Stimulated activated naive CD8-positive, alpha-beta T cell treated with anti-CD3 and anti-CD28 coated beads, Interleukin-15, Interleukin-2, amounts not matched to agents 100 ng/mL and 50 ng/mL, for 24 hours (primary cell): ENCODE measurements at regions not wholly inside any gene's neighbourhood (a gene's known extent, or its start where the extent isn't known, plus 50 kb on each side); places are given as distances from the start of the nearest gene placed in this dataset.
A peak's percentile ranks its signal among the peaks of the same experiment; 100 is the strongest.

Source experiments
- H3K27ac Mint-ChIP-seq: one replicate; pipeline ENCODE4 v1.8.0; 2021; ENCODE audit warnings: mild to moderate bottlenecking, mixed read lengths
- H3K27me3 Mint-ChIP-seq: one replicate; pipeline ENCODE4 v1.8.0; 2021; ENCODE audit warnings: mixed read lengths
- H3K36me3 Mint-ChIP-seq: one replicate; pipeline ENCODE4 v1.8.0; 2021; ENCODE audit warnings: low read depth, mixed read lengths
- H3K4me1 Mint-ChIP-seq: one replicate; pipeline ENCODE4 v1.8.0; 2021; ENCODE audit warnings: low read depth, mixed read lengths
- H3K4me3 Mint-ChIP-seq: one replicate; pipeline ENCODE4 v1.8.0; 2021; ENCODE audit warnings: mild to moderate bottlenecking, mixed read lengths
- H3K9me3 Mint-ChIP-seq: one replicate; pipeline ENCODE4 v1.8.0; 2021; ENCODE audit warnings: mixed read lengths

DNA sequence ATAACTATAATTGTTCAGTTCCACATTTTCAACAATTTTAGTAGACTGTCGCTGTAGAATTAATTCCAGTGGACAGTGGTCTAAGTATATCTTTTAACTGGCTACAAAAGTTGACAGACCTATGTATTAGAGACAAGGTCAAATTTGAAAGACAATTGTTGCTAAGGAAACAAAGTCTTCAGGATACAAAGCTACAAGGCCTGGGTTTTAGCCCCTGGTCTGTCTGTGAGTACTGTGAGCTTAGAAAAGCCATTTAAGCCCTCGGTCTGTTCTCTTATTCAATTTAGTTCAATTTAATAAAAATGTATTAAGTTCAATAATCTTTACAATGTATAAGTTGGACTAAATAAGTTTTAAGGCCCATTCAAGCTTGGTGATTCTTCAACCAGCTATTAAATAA, 352.5 kb downstream of the HDGFL1 start:
- no peak overlapping the region for H3K4me3 Mint-ChIP-seq
- peaks cover 14% of the 10 kb centered on the region for H3K9me3 Mint-ChIP-seq
- H3K4me1 Mint-ChIP-seq, result no peaks in the 10 kb centered on the region
- H3K27me3 Mint-ChIP-seq, result peaks cover 5% of the 10 kb centered on the region
- no peak overlapping the region for H3K27ac Mint-ChIP-seq
- H3K36me3 Mint-ChIP-seq, result no peaks in the 10 kb centered on the region

DNA sequence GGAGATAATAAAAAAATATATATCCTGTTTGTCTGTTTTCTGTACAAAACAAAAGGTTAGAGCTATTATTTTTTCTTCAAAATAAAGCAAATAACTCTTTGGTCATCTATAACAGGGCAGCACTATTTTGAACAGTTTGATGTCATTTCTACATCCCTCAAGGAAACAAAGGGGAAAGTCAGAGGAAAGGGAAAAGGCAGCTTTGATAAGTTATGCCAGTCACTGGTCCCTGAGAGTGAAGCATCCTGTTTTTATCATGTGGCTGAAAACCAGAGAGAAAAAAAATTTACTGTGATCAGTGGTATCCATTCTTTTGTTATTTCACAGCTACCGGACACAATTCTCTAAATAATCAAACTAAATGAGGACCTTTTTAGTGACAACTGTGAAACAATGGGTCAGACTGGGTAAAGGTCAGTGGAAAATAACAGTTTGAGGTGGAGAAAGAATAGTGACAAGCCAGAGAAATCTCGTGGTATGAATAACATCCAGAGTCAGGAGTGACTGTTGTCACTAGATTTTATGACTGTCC, 356.0 kb downstream of the HDGFL1 start:
- Mint-ChIP-seq H3K27me3 (no peaks in the 10 kb centered on the region), H3K4me1 (no peaks in the 10 kb centered on the region), H3K9me3 (no peaks in the 10 kb centered on the region), H3K36me3 (no peaks in the 10 kb centered on the region), H3K4me3 (no peak overlapping the region), H3K27ac (no peak overlapping the region)

DNA sequence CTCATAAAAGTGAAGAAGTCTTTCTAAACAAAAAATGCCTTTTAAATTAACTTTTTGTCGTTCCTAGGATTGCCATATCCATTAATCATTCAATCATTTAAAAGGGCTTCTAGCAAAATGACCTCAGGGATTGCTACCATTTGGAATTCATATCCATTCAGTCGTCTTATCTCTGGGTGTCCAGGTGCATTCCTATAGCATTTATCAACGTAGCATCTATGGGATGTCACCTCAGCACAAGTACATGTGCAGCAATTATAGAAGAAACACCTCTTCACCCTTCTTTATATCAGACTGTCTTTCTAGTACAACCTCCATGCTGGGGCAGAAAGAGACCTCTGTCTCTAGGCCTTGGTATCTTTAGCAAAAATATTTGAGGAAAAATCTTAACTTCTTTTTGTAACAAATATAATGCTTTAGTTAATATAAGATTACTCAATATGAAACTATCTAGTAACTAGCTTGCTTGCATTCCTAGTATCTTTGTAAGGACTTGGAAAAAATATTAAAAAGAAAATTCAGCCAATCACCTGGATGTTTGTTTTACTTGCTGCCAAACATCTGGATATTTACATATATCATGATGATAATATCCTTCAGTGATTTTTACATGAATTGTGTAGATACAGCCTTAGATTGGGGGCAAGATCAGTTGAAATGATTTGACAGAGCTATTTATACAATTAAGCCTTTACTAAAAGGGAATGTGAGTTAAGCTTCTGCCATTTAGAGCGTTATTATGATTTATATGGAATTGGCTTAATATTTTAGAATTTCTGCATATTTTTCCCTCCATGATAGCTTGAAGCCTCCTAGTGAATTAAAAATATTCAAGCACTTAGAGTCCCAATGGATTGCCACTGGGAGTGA, 356.8 kb downstream of the HDGFL1 start:
- Mint-ChIP-seq H3K9me3 (no peaks in the 10 kb centered on the region), H3K27me3 (no peaks in the 10 kb centered on the region), H3K4me1 (no peaks in the 10 kb centered on the region), H3K27ac (no peak overlapping the region), H3K4me3 (no peak overlapping the region), H3K36me3 (no peaks in the 10 kb centered on the region)

DNA sequence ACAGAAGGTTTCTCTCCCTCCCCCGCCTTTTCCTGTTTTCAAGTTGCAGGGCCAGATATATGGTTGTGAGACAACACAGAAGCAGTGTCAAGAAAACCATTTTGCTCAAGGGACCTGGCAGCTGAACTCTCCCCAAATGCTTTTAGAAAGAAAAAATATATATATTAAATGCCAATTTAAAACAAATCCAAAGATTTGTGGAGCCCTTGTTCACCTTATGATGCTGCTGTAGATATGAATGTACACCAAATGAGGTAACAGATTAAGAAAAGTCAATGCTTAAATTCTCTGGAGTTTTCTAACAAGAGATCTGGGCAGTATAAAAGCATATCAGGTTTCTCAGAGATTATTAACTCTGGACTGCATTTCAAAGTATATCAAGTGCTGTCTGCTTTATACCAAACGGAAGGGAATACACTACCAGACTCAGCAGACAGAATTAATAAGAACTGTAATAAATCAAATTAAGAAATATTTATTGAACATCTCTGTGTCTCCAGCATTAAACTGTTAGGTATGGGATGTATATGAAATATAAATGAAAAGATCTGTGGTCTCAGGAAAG, 357.5 kb downstream of the HDGFL1 start:
- Mint-ChIP-seq H3K27ac (no peak overlapping the region), H3K27me3 (no peaks in the 10 kb centered on the region), H3K36me3 (no peaks in the 10 kb centered on the region), H3K9me3 (no peaks in the 10 kb centered on the region), H3K4me3 (no peak overlapping the region), H3K4me1 (no peaks in the 10 kb centered on the region)

DNA sequence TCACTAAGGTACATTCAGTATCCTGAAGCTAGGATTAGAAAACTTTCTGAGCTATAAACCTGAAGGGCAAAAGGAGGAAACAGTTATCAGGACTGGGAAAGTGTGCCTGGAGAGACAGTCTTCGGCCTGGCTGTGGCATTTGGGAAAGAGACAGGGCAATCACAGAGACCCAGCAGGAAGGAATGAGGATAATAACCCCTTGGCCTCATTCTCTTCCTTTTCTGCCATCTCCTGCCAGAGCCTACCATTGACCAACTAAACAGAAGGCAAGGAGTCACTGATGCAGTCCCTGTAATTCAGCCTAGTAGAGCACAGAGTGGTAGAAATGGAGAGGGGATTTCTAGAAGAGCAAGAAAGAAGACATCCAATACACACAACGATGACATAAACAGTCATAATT, 359.4 kb downstream of the HDGFL1 start:
- H3K9me3 Mint-ChIP-seq, result no peaks in the 10 kb centered on the region
- H3K4me1 Mint-ChIP-seq, result no peaks in the 10 kb centered on the region
- no peaks in the 10 kb centered on the region for H3K27me3 Mint-ChIP-seq
- no peak overlapping the region for H3K4me3 Mint-ChIP-seq
- H3K27ac Mint-ChIP-seq, result no peak overlapping the region
- no peaks in the 10 kb centered on the region for H3K36me3 Mint-ChIP-seq

DNA sequence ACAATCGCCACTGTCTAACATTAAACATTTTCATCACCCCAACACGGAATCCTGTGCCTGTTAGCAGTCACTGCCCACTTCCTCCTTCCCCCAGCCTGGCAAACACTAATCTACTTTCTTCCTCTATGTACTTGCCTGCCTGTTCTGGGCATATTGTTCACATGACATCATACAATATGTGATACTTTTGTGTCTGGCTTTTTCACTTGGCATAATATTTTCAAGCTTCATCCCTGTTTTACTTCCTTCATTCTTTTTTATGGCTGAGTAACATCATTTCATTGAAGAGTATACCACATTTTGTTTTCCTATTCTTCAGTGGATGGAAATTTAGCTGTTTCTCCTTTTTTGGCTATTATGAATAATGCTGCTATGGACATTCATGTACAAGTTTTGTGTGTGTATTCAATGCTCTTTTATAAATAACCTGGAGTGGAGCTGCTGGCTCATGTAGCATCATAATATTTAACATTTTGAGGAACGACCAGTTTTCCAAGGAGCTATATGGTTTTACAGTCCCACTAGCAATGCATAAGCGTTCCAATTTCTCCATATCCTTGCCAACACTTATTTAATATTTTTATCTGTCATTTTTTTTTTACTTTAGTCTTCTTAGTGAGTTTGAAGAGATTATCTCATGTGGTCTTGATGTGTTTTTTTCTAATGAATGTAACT, 360.1 kb downstream of the HDGFL1 start:
- no peaks in the 10 kb centered on the region for H3K4me1 Mint-ChIP-seq
- no peaks in the 10 kb centered on the region for H3K27me3 Mint-ChIP-seq
- H3K27ac Mint-ChIP-seq, result no peak overlapping the region
- H3K4me3 Mint-ChIP-seq, result no peak overlapping the region
- no peaks in the 10 kb centered on the region for H3K9me3 Mint-ChIP-seq
- H3K36me3 Mint-ChIP-seq, result no peaks in the 10 kb centered on the region

DNA sequence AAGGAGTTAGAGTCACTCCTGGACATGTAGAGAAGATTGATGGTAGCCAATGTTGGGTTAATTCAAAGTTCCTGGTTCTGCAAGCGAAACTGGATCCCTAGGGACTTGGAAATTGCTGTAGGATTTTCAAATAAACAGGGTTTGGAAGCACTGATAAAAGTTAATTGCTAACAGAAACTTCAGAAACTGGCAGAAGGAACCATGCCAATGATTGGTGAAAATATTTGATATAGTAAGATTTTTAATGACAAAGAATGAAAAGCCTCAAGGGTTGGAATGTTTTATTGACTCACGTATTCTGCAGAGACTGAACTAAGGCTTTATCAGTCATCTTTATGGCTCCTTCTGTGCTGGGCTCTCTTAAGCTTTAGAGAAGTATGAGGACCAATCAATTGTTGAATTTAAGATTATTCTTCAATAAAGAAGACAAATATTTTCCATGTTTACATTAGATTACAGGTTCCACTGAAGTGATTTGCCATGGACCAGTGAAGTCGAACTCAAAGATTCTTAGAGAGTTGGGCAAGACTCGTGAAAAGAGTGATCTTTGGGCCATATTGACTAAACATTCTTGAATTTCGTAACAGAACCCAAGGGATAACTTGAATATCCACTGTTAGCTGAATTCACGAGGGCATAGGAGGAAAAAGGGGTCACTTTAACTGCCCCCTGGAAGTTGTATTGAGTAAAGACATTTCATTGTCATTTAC, 371.4 kb downstream of the HDGFL1 start:
- no peaks in the 10 kb centered on the region for H3K27me3 Mint-ChIP-seq
- no peaks in the 10 kb centered on the region for H3K9me3 Mint-ChIP-seq
- H3K4me1 Mint-ChIP-seq, result no peaks in the 10 kb centered on the region
- H3K4me3 Mint-ChIP-seq, result no peak overlapping the region
- no peaks in the 10 kb centered on the region for H3K36me3 Mint-ChIP-seq
- no peak overlapping the region for H3K27ac Mint-ChIP-seq

DNA sequence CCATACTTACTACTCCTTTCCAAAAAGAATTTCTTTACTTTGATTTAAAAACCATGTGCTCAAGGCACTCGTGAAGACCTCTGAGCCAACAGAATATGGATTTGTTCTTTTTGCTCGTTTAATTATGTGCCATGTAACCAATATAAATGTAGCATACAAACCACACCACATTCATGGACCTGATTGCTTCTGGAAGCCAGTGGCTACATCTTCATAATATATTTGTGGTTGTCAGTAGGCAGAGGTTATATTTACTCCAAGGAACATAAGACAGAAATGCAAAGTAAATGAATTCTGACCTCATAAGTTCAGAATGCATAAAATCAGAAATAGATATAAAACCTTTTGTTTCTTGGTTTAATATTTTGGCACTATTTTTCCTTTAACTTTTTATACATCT, 373.0 kb downstream of the HDGFL1 start:
- H3K27me3 Mint-ChIP-seq, result no peaks in the 10 kb centered on the region
- no peaks in the 10 kb centered on the region for H3K36me3 Mint-ChIP-seq
- H3K4me3 Mint-ChIP-seq, result no peak overlapping the region
- H3K27ac Mint-ChIP-seq, result no peak overlapping the region
- no peaks in the 10 kb centered on the region for H3K4me1 Mint-ChIP-seq
- H3K9me3 Mint-ChIP-seq, result no peaks in the 10 kb centered on the region

DNA sequence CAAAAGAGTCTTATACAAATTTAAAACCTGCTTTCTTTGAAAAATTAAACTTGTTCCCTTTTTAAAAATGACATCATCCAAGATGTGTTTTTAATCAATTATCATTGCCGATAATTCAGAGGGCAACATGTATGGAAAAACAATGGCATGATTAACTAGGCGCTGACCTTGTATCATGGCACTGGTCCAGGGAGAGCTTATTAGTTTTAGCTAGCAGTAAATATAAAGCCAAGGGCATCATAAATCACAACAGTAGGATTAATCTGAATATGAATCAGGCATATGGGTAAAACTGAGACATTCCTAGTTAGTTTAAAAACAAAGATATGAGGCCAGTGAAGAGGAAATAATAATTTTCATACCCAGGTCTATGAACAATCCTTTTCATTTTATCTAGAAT, 374.0 kb downstream of the HDGFL1 start:
- no peak overlapping the region for H3K4me3 Mint-ChIP-seq
- H3K27me3 Mint-ChIP-seq, result no peaks in the 10 kb centered on the region
- H3K9me3 Mint-ChIP-seq, result no peaks in the 10 kb centered on the region
- H3K4me1 Mint-ChIP-seq, result no peaks in the 10 kb centered on the region
- H3K36me3 Mint-ChIP-seq, result no peaks in the 10 kb centered on the region
- H3K27ac Mint-ChIP-seq, result no peak overlapping the region

DNA sequence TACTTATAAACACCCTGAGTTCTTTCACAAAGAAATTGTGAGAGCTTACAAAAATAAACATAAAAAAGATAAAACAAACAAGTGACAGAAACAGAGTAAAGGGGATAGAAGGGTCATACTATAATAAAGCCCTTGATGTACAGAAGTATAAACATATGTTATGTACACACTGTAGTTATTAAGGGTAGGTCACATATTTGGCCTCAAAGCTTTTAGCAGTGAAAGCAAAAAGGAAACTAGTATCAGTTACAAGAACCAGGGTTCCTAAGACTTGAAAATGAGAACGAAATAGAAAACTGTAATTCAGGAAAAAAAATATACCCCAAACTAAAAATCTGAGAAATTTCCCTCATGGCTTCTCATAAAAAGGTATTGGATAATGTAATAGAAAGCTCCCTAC, 380.6 kb downstream of the HDGFL1 start:
- Mint-ChIP-seq H3K27ac (no peak overlapping the region), H3K36me3 (no peaks in the 10 kb centered on the region), H3K4me3 (no peak overlapping the region), H3K4me1 (peaks cover 5% of the 10 kb centered on the region), H3K9me3 (no peaks in the 10 kb centered on the region), H3K27me3 (no peaks in the 10 kb centered on the region)

DNA sequence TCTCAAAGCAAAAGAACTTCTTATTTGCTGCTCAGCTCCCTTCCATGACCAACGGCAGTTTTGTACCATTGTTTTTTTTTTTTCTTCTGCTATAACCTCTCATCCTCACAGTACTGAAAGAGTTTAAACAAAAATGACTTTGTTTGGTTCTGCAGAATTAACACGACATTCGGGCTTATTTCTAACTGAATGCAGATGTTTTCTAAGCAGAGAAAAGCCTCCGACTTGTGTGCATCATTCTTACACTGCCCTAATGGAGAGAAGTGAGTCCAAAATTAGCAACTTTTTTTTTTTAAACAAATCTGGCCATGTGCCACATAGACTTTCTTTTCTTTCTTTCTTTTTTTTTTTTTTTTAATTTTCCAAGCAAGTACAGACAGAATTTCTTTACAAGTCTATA, 382.7 kb downstream of the HDGFL1 start:
- Mint-ChIP-seq H3K9me3 (no peaks in the 10 kb centered on the region), H3K4me3 (no peak overlapping the region), H3K36me3 (no peaks in the 10 kb centered on the region), H3K27me3 (no peaks in the 10 kb centered on the region), H3K27ac (no peak overlapping the region), H3K4me1 (peaks cover 10% of the 10 kb centered on the region)

DNA sequence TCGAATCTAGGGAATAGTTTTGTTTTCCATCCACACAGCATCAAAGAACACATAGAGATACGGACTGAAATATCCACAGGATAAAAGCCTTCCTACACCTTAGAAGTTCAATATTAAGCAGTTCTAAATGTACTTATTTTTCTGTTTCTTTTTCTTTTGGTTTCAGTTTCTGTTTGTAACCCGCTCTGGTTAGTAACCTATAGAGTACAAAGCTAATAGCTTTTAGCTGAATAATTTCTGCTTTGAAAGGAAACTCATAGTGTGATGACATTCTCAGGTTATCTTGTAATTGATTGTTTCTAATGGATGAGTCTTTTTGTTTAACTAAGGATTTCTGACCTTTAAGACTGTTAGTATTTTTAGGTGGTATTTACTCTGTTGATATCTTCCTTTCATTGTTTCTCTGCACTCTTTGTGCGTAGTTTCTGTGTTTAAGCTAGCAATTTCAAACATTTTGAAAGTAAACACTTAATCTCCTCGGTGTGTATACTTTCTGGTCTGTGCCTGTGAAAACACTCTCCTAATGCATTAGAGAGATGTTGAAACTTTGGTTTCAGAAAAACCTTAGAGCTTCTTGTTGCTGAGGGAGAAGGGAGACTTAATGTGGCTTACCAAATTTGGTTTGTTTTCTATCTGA, 385.5 kb downstream of the HDGFL1 start:
- Mint-ChIP-seq H3K36me3 (no peaks in the 10 kb centered on the region), H3K27ac (no peak overlapping the region), H3K9me3 (peaks cover 12% of the 10 kb centered on the region), H3K4me3 (peak overlapping the region; percentile 71), H3K4me1 (peaks cover 24% of the 10 kb centered on the region), H3K27me3 (no peaks in the 10 kb centered on the region)

DNA sequence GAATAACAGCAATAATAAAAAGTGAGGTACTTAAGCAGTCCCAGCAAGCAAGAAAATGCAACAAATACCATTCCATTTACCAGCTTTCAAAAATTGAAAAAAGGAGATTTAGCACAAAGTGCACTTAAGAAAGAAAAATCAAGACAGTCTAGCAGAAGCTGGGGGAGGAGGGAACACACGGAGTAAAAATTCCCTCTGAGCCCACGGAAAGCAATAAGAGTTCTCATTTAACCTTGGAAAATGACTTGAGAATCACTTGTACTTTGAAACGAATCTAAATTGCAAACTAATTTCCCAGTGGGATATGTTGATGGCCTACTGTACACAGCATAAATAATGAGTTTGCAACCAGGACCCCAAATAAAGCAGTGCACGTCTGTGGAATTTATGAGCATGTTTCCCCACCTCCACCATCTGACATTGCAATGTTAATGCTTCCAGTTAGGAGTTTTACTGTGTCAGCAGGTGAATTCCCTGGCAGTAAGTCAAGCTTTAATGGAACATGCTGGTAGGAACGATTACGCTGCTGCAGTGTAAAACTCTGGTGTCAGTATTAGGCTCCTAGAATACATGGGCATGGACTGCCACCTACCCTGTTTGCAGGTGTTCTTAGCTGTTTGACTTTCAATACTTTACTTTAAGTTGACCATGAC, 386.8 kb downstream of the HDGFL1 start:
- Mint-ChIP-seq H3K36me3 (no peaks in the 10 kb centered on the region), H3K4me1 (peaks cover 24% of the 10 kb centered on the region), H3K4me3 (no peak overlapping the region), H3K9me3 (peaks cover 12% of the 10 kb centered on the region), H3K27me3 (no peaks in the 10 kb centered on the region), H3K27ac (no peak overlapping the region)

DNA sequence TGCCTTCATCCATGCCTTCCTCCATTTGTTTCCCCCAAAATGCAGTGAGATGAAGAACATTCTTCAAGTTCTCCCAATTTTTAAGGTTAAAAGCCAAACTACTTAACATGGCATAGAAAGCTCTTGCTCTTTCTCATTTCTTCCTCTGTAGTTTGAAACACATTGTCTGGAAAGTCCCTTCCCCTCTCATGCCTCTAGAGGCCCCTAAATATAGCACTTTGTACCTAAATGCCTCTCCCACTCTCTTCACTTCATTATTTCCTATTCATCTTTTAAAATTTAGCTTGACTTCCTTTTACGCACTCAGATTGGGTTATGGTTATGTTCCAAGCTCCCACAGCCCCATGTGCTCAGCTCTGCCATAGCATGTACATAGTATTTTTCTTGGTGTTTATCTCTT, 389.3 kb downstream of the HDGFL1 start:
- Mint-ChIP-seq H3K36me3 (no peaks in the 10 kb centered on the region), H3K9me3 (peaks cover 12% of the 10 kb centered on the region), H3K4me3 (no peak overlapping the region), H3K4me1 (peaks cover 24% of the 10 kb centered on the region), H3K27ac (no peak overlapping the region), H3K27me3 (no peaks in the 10 kb centered on the region)
